A673 (cell line): ENCODE measurements at regions not wholly inside any gene's neighbourhood (a gene's known extent, or its start where the extent isn't known, plus 50 kb on each side); places are given as distances from the start of the nearest gene placed in this dataset.
"Not testable (repeated sequence)": the region's sequence is repeated elsewhere in the genome, so short reads cannot be mapped to it uniquely, and the experiment has no call there.

Source experiments
- BruUV-seq: library from RNA; stranded (reverse); fragments of 400-500 nt; replicated peaks from 2 replicates; lab custom pipeline; 2021; lab: Mats Ljungman, UMichigan
- CTCF ChIA-PET: fragments of 300-600 bp; sonication (Branson Sonifier 250); formaldehyde crosslinking; loops from one replicate; lab custom pipeline; 2022; ENCODE audit warnings: antibody characterized with exemption; lab: Charles Lee
- POLR2A ChIA-PET: fragments of 300-600 bp; sonication (Branson Sonifier 250); formaldehyde crosslinking; loops from one replicate; lab custom pipeline; 2022; ENCODE audit warnings: antibody characterized with exemption; ENCODE audit not compliant: low non-redundant PET; lab: Charles Lee
- DNase-seq: peaks from one replicate; pipeline ENCODE4 v3.0.0-alpha.2; 2015; ENCODE audit warnings: low spot score
- H3K27ac ChIP-seq: fragments of 200-600 bp; sonication (generic); 2 replicates; pipeline ENCODE4 v1.5.1; 2016; ENCODE audit warnings: mixed run types, low read depth, mild to moderate bottlenecking, mixed read lengths, antibody characterized with exemption, low read length; ENCODE audit not compliant: poor library complexity, severe bottlenecking
- H3K27me3 ChIP-seq: fragments of 200-600 bp; sonication (generic); replicated peaks from 2 replicates; pipeline ENCODE4 v1.6.1; 2017; ENCODE audit warnings: mixed run types, low read depth, mild to moderate bottlenecking, mixed read lengths, antibody characterized with exemption, low read length; ENCODE audit not compliant: insufficient read depth, poor library complexity
- H3K36me3 ChIP-seq: fragments of 200-600 bp; sonication (generic); 2 replicates; pipeline ENCODE4 v1.6.1; 2016; ENCODE audit warnings: mixed run types, mild to moderate bottlenecking, mixed read lengths, antibody characterized with exemption, low read length; ENCODE audit not compliant: insufficient read depth, poor library complexity, severe bottlenecking
- H3K4me1 ChIP-seq: fragments of 200-600 bp; sonication (generic); 2 replicates; pipeline ENCODE4 v1.6.1; 2017; ENCODE audit warnings: mixed run types, mild to moderate bottlenecking, mixed read lengths, antibody characterized with exemption, low read length; ENCODE audit not compliant: insufficient read depth, poor library complexity, severe bottlenecking
- H3K4me3 ChIP-seq: fragments of 200-600 bp; sonication (generic); 2 replicates; pipeline ENCODE4 v1.5.1; 2016; ENCODE audit warnings: low read depth, mixed run types, mild to moderate bottlenecking, mixed read lengths, low read length; ENCODE audit not compliant: poor library complexity, severe bottlenecking
- H3K9me3 ChIP-seq: fragments of 200-600 bp; sonication (generic); 2 replicates; pipeline ENCODE4 v1.6.1; 2016; ENCODE audit warnings: mixed run types, low read depth, mild to moderate bottlenecking, mixed read lengths, antibody characterized with exemption, low read length; ENCODE audit not compliant: poor library complexity, severe bottlenecking
- EZH2 ChIP-seq: fragments of 200-600 bp; sonication (generic); IDR thresholded peaks from 2 replicates; pipeline ENCODE4 v1.6.1; 2017; ENCODE audit warnings: borderline replicate concordance, low read depth, mild to moderate bottlenecking, mixed read lengths, antibody characterized with exemption, low read length; ENCODE audit not compliant: poor library complexity, severe bottlenecking
- intact Hi-C: fragments of 100-400 bp; cut with micrococcal nuclease; formaldehyde crosslinking; loops from one replicate; pipeline ENCODE4 v1.10.0; 2022; ENCODE audit not compliant: unreplicated experiment
- TF ChIP-seq, protein P1 (sequence below): fragments of 300-800, 200-600 bp; sonication (generic); conservative IDR thresholded peaks from 2 replicates; pipeline ENCODE4 v1.5.1; 2017; ENCODE audit warnings: low read depth, mild to moderate bottlenecking, antibody characterized with exemption, low read length, moderate library complexity, mixed read lengths

DNA sequence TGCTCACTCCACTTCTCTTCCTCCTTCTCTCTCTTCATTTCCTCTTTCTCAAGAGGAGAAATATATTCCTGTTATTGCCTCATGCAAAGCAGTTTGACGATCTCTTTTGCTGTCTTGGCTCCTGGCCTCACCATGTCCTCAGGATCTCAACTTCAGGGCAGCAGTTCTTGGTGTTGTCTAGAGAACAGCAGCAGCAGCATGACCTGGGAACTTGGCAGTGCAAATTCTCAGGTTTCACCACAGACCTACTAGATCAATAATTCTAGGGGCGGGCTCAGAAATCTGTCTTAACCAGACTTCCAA lies 193.4 kb upstream of the EDNRA start:
- DNase-seq: no peak
- ChIA-PET CTCF (no interaction called here), POLR2A (no interaction called here)
- Histone ChIP-seq H3K9me3 (no peaks in the 10 kb centered on the region), H3K4me1 (no peaks in the 10 kb centered on the region), H3K36me3 (no peaks in the 10 kb centered on the region), H3K27ac (no peak overlapping the region), H3K4me3 (no peak overlapping the region), H3K27me3 (no peaks in the 10 kb centered on the region)
- intact Hi-C loops: no loop called here
- TF ChIP-seq, protein P1, sequence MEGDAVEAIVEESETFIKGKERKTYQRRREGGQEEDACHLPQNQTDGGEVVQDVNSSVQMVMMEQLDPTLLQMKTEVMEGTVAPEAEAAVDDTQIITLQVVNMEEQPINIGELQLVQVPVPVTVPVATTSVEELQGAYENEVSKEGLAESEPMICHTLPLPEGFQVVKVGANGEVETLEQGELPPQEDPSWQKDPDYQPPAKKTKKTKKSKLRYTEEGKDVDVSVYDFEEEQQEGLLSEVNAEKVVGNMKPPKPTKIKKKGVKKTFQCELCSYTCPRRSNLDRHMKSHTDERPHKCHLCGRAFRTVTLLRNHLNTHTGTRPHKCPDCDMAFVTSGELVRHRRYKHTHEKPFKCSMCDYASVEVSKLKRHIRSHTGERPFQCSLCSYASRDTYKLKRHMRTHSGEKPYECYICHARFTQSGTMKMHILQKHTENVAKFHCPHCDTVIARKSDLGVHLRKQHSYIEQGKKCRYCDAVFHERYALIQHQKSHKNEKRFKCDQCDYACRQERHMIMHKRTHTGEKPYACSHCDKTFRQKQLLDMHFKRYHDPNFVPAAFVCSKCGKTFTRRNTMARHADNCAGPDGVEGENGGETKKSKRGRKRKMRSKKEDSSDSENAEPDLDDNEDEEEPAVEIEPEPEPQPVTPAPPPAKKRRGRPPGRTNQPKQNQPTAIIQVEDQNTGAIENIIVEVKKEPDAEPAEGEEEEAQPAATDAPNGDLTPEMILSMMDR: no peak
- TF ChIP-seq EZH2: no peak
- no TSS peak for BruUV-seq

DNA sequence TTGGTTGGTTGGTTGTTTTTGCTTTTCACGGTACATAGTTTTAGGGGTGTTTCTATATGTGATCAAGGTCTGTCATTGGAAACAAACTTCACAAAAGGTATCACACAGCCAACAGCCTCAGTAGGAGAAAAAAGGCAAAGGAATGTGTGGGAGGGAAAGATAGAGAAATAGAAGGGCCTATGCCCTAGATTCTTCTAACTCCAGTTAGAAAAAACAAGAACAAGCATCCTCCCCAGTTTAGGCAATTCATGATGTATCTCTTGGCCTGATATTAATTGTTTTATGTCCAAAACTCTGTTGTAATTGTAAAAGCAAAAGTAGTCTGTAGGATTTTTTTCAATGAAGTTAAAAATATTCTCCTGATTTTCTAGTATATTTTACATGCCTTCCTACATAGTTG lies 192.4 kb upstream of the EDNRA start:
- Histone ChIP-seq H3K27ac (no peak overlapping the region), H3K27me3 (no peaks in the 10 kb centered on the region), H3K9me3 (no peaks in the 10 kb centered on the region), H3K4me3 (no peak overlapping the region), H3K36me3 (no peaks in the 10 kb centered on the region), H3K4me1 (no peaks in the 10 kb centered on the region)
- no TSS peak for BruUV-seq
- DNase-seq: no peak
- TF ChIP-seq, protein P1: no peak
- TF ChIP-seq EZH2: no peak
- ChIA-PET POLR2A (no interaction called here), CTCF (no interaction called here)
- intact Hi-C loops: no loop called here

DNA sequence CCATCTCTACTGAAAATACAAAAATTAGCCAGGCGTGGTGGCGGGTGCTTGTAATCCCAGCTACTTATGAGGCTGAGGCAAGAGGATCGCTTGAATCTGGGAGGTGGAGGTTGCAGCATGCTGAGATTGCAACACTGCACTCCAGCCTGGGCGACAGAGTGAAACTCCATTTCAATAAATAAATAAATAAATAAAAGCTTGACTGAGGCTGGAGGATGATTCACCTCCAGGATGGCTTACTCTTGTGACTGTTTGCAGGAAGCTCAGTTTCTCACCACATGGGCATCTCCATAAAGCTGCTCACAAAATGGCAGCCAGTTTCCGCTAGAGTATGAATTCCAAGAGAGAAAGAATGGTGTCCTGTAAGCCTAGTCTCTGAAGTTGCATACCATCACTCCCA lies 191.7 kb upstream of the EDNRA start:
- CTCF ChIA-PET: no interaction called here
- H3K36me3 ChIP-seq: no peaks in the 10 kb centered on the region
- no peaks in the 10 kb centered on the region for H3K4me1 ChIP-seq
- POLR2A ChIA-PET: no interaction called here
- intact Hi-C loops: no loop called here
- no peaks in the 10 kb centered on the region for H3K27me3 ChIP-seq
- DNase-seq: no peak
- no peak overlapping the region for H3K27ac ChIP-seq
- H3K4me3 ChIP-seq: no peak overlapping the region
- no peak for TF ChIP-seq EZH2
- TF ChIP-seq, protein P1: no peak
- BruUV-seq: no TSS peak
- no peaks in the 10 kb centered on the region for H3K9me3 ChIP-seq

DNA sequence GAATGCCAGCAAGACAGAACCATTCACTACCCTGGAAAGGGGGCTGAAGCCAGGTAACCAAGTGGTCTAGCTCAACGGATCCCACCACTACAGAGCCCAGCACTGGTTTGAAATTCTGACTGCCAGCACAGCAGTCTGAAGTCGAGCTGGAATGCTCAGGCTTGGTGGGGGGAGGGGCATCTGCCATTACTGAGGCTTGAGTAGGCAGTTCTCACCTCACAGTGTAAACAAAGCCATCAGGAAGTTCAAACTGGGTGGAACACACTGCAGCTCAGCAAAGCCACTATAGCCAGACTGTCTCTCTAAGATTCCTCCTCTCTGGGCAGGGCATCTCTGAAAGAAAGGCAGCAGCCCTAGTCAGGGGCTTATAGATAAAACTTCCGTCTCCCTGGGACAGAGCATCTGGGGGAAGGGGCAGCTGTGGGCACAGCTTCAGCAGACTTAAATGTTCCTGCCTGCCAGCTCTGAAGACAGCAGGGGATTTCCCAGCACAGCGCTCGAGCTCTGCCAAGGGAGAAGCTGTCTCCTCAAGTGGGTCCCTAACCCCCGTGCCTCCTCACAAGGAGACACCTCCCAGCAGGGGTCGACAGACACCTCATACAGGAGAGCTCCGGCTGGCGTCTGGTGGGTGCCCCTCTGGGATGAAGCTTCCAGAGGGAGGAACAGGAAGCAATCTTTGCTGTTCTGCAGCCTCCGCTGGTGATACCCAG lies 188.1 kb upstream of the EDNRA start:
- BruUV-seq, H3K27me3 ChIP-seq, CTCF ChIA-PET, H3K9me3 ChIP-seq, intact Hi-C loops, H3K4me3 ChIP-seq, H3K4me1 ChIP-seq, DNase-seq, H3K27ac ChIP-seq, H3K36me3 ChIP-seq: not testable (repeated sequence)
- POLR2A ChIA-PET: interaction anchor here (0.6 kb wide), 1 partner anchor 42 kb away, joined by 3 read pairs; no protein-coding TSS in a partner anchor

DNA sequence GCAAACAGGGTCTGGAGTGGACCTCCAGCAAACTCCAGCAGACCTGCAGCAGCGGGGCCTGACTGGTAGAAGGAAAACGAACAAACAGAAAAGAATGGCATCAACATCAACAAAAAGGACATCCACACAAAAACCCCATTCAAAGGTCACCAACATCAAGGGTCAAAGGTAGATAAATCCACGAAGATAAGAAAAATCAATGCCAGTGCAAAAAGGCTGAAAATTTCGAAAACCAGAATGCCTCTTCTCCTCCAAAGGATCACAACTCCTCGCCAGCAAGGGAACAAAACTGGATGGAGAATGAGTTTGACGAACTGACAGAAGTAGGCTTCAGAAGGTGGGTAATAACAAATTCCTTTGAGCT lies 187.6 kb upstream of the EDNRA start:
- DNase-seq, H3K9me3 ChIP-seq, H3K27ac ChIP-seq, H3K4me3 ChIP-seq, H3K36me3 ChIP-seq, H3K4me1 ChIP-seq, CTCF ChIA-PET, intact Hi-C loops, BruUV-seq, H3K27me3 ChIP-seq: not testable (repeated sequence)
- POLR2A ChIA-PET: interaction anchor here (0.6 kb wide), 1 partner anchor 41 kb away, joined by 3 read pairs; no protein-coding TSS in a partner anchor
